Activated naive CD4-positive, alpha-beta T cell treated with anti-CD3 and anti-CD28 coated beads, Interleukin-2, amount 50 U/mL, for 72 hours (primary cell): ENCODE measurements at regions not wholly inside any gene's neighbourhood (a gene's known extent, or its start where the extent isn't known, plus 50 kb on each side); places are given as distances from the start of the nearest gene placed in this dataset.

ENCODE experiments used
- ATAC-seq, 2 donors: fragments of 150-1000 bp; cut with Tn5 transposase; 2 replicates each; pipeline ENCODE4 v1.10.0; 2021; ENCODE audit warnings: mild to moderate bottlenecking in 2 of 2, moderate library complexity in 2 of 2
- DNase-seq, 2 donors: peaks; one replicate each; pipeline ENCODE4 v3.0.0; 2021 to 2022; ENCODE audit warnings: low spot score in 2 of 2
- H3K27ac Mint-ChIP-seq, 2 donors: one replicate each; pipeline ENCODE4 v1.8.0; 2022; ENCODE audit warnings: mild to moderate bottlenecking in 2 of 2, mixed read lengths in 2 of 2
- H3K36me3 Mint-ChIP-seq, 2 donors: one replicate each; pipeline ENCODE4 v1.8.0; 2022; ENCODE audit warnings: mixed read lengths in 2 of 2
- H3K9me3 Mint-ChIP-seq, 2 donors: one replicate each; pipeline ENCODE4 v1.8.0; 2022; ENCODE audit warnings: mixed read lengths in 2 of 2

- Mint-ChIP-seq H3K27ac (no peak overlapping the region), H3K36me3 (no peaks in the 10 kb centered on the region), H3K9me3 (peaks cover 0 to 4% of the 10 kb centered on the region in 2 donors)
- no peak for DNase-seq
- ATAC-seq: no peak
These were observed 134.6 kb downstream of the CYP26B1 start for GRCh38 chr2:72012886-72013574.

- DNase-seq (no peak), ATAC-seq (no peak)
- H3K27ac Mint-ChIP-seq: no peak overlapping the region
These were observed 135.9 kb downstream of the CYP26B1 start for GRCh38 chr2:72011791-72012190.

GRCh38 chr2:72011370-72011689 lies 136.3 kb downstream of the CYP26B1 start:
- Mint-ChIP-seq H3K9me3 (peaks cover 0 to 4% of the 10 kb centered on the region in 2 donors), H3K36me3 (no peaks in the 10 kb centered on the region), H3K27ac (no peak overlapping the region)
- ATAC-seq (no peak), DNase-seq (no peak)

More at GRCh38 chr2:72011791-72012190, 135.9 kb downstream of the CYP26B1 start:
- H3K9me3 Mint-ChIP-seq: peaks cover 0 to 4% of the 10 kb centered on the region in 2 donors
- no peaks in the 10 kb centered on the region for H3K36me3 Mint-ChIP-seq

GRCh38 chr2:72010647-72011369 lies 136.9 kb downstream of the CYP26B1 start:
- no peak for DNase-seq
- ATAC-seq: no peak

GRCh38 chr2:72008608-72009007 lies 139.1 kb downstream of the CYP26B1 start:
- H3K9me3 Mint-ChIP-seq: peaks cover 0 to 4% of the 10 kb centered on the region in 2 donors
- ATAC-seq: no peak
- no peak overlapping the region for H3K27ac Mint-ChIP-seq
- no peaks in the 10 kb centered on the region for H3K36me3 Mint-ChIP-seq
- DNase-seq: no peak

More at GRCh38 chr2:72010647-72011369, 136.9 kb downstream of the CYP26B1 start:
- peaks cover 0 to 4% of the 10 kb centered on the region in 2 donors for H3K9me3 Mint-ChIP-seq
- H3K27ac Mint-ChIP-seq: peak overlapping the region in 1 of 2 donors; percentile 15
- no peaks in the 10 kb centered on the region for H3K36me3 Mint-ChIP-seq

- DNase-seq (no peak), ATAC-seq (no peak)
- peaks cover 0 to 3% of the 10 kb centered on the region in 2 donors for H3K9me3 Mint-ChIP-seq
- no peak overlapping the region for H3K27ac Mint-ChIP-seq
- no peaks in the 10 kb centered on the region for H3K36me3 Mint-ChIP-seq
These were observed 140.3 kb downstream of the CYP26B1 start for GRCh38 chr2:72007402-72007801.

GRCh38 chr2:72006188-72006736 lies 141.4 kb downstream of the CYP26B1 start:
- H3K27ac Mint-ChIP-seq: no peak overlapping the region
- ATAC-seq (no peak), DNase-seq (no peak)
- H3K9me3 Mint-ChIP-seq: no peaks in the 10 kb centered on the region
- H3K36me3 Mint-ChIP-seq: no peaks in the 10 kb centered on the region

GRCh38 chr2:72004976-72005375 lies 142.7 kb downstream of the CYP26B1 start:
- no peaks in the 10 kb centered on the region for H3K9me3 Mint-ChIP-seq
- ATAC-seq (no peak), DNase-seq (no peak)
- H3K36me3 Mint-ChIP-seq: no peaks in the 10 kb centered on the region
- H3K27ac Mint-ChIP-seq: no peak overlapping the region

GRCh38 chr2:72004201-72004915 lies 143.3 kb downstream of the CYP26B1 start:
- Mint-ChIP-seq H3K27ac (no peak overlapping the region), H3K9me3 (no peaks in the 10 kb centered on the region), H3K36me3 (no peaks in the 10 kb centered on the region)
- DNase-seq (no peak), ATAC-seq (no peak)

GRCh38 chr2:72003796-72004195 lies 143.9 kb downstream of the CYP26B1 start:
- no peak overlapping the region for H3K27ac Mint-ChIP-seq
- no peak for ATAC-seq
- no peaks in the 10 kb centered on the region for H3K36me3 Mint-ChIP-seq
- DNase-seq: no peak
- H3K9me3 Mint-ChIP-seq: no peaks in the 10 kb centered on the region

GRCh38 chr2:72003124-72003523 lies 144.5 kb downstream of the CYP26B1 start:
- no peak for ATAC-seq
- no peak for DNase-seq
- Mint-ChIP-seq H3K36me3 (no peaks in the 10 kb centered on the region), H3K9me3 (no peaks in the 10 kb centered on the region), H3K27ac (no peak overlapping the region)

GRCh38 chr2:72001937-72002690 lies 145.5 kb downstream of the CYP26B1 start:
- Mint-ChIP-seq H3K9me3 (no peaks in the 10 kb centered on the region), H3K36me3 (no peaks in the 10 kb centered on the region), H3K27ac (no peak overlapping the region)
- DNase-seq (no peak), ATAC-seq (no peak)

GRCh38 chr2:72000110-72000509 lies 147.6 kb downstream of the CYP26B1 start:
- H3K27ac Mint-ChIP-seq: no peak overlapping the region
- no peaks in the 10 kb centered on the region for H3K36me3 Mint-ChIP-seq
- H3K9me3 Mint-ChIP-seq: no peaks in the 10 kb centered on the region
- no peak for ATAC-seq
- no peak for DNase-seq

GRCh38 chr2:71999580-71999979 lies 148.1 kb downstream of the CYP26B1 start:
- no peak overlapping the region for H3K27ac Mint-ChIP-seq
- DNase-seq: no peak
- H3K9me3 Mint-ChIP-seq: no peaks in the 10 kb centered on the region
- H3K36me3 Mint-ChIP-seq: no peaks in the 10 kb centered on the region
- no peak for ATAC-seq

GRCh38 chr2:71997843-71998242 lies 149.8 kb downstream of the CYP26B1 start:
- no peaks in the 10 kb centered on the region for H3K36me3 Mint-ChIP-seq
- no peaks in the 10 kb centered on the region for H3K9me3 Mint-ChIP-seq
- H3K27ac Mint-ChIP-seq: no peak overlapping the region
- DNase-seq: no peak
- no peak for ATAC-seq

- DNase-seq (no peak), ATAC-seq (no peak)
- H3K9me3 Mint-ChIP-seq: no peaks in the 10 kb centered on the region
- H3K27ac Mint-ChIP-seq: no peak overlapping the region
- no peaks in the 10 kb centered on the region for H3K36me3 Mint-ChIP-seq
These were observed 152.5 kb downstream of the CYP26B1 start for GRCh38 chr2:71995067-71995665.
